ENCODE measurements at regions not wholly inside any gene's neighbourhood (a gene's known extent, or its start where the extent isn't known, plus 50 kb on each side); places are given as distances from the start of the nearest gene placed in this dataset.

DNA sequence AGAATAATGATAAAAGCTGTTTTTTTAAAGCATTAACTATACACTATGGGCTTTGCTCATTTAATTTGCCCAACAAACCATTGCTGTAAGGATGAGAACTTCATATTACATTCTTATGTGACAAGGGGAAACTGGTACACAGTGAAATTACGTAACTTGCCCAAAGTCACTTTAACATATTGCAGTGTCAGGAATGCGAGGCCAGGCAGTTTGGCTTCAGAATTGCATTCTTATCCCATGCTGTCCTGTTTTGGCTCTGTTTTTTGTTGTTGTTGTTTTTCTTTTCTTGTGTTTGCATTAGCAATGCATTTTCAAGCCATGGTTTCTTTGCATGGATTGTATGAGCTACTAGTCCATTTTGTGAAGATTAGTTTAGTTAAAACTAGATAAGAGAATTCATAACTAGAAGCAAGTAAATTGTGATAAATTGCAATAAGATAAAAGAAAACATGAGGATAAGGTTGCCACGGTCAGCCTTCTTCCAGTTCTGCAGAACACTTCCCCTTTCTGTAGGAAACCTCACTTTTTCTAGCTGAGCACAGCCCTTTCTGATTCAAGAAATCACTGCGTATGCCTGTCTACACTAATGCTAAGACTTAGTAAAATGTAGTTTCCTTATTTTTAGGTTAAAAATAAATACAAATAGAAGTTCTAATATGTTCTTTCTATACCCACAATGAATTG is 221.3 kb upstream of the KCNJ16 start:
- DNase-seq = peak; percentile 20

DNA sequence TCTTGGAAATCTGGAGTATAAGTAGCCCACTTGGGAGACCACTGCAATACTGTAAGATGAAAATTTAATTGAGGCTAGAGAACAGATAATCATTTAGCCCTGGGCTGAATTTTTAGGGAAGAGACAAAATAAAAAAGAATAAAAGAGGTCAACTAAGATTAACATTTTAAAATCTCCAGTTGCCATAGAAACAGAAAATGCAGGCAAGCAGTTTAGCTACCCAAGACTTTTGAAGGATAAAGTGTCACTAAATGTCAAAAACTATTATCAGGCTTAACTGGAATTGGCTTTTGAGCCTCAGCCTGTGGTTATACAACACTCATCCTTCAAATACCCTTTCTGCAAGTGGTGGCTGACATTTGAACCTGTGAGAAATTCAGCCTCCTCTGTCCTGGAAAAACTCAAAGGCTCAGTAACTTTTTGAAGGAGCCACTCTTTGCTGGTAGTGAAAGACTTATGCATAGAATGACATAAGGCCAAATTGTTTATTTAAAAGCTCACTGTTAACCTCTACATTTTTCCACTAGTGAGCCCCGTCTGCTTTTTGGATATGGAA is 220.7 kb upstream of the KCNJ16 start:
- DNase-seq = no peak

DNA sequence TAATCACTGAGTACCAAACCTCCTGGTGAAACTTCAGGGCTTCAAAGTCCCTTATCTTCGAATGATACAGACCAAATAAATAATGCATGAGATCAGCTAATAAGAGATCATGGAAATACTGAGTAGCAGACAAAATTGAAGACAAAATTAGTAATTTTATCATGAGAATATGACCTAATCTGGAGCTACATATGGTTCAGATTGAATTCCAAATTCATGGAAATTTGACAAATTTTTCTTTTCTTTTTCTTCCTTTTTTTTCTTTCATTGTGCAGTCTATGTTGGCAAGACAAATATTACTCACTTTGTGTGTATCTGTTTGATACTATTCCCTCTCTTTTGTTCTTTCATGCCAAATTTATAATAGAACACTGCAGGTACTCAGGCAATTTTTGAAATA is 218.1 kb upstream of the KCNJ16 start:
- no peak for DNase-seq

DNA sequence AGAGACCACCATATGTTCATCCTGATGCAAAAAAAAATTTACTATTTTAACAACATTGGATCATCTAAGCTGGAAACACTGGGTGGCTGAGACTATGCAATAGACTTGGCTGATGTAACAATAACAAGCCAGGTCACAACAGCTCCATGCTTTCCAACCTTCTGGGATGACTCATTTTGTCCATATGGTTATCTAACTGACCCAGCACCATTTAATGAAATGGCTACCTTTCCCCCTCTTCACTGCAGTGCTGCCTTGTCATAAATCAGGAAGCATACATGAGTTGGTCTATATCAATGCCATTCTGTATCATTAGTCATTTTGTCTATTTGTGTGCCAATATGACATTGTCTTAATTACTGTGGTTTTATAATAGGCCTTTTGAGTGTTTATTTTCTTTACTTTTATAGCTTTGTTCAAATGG is 217.6 kb upstream of the KCNJ16 start:
- DNase-seq = peak; percentile 85

GRCh38 chr17:69858460-69858859 is 216.6 kb upstream of the KCNJ16 start:
- no peak for DNase-seq

DNA sequence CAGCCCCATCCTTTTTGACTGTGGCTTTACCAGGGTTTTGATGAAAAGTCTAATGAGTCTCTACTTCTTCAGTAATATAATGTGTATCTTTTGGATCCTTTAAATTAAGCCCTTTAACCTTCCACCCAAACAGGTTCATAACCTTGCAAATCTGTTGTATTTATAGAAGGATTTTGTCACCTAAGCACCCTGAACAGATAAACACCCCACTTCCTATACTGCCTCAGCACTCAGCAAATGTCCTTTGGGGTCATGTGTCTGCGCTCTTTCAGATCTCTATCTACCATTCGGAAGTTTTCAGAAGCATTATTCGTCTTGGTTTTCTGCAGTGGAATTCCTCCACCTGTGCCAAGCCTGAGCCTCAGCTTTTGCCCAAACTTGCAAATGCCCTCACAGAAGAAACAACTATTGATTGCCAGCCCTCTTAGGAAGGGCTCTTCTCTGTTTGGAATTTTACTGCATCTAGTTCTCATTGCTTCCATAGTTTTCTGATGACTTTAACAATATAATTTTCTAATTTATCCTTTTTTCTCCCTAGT is 214.8 kb upstream of the KCNJ16 start:
- DNase-seq = no peak

- peak; percentile 15 for DNase-seq
Observed at GRCh38 chr17:69864462-69864861, 210.6 kb upstream of the KCNJ16 start.

DNA sequence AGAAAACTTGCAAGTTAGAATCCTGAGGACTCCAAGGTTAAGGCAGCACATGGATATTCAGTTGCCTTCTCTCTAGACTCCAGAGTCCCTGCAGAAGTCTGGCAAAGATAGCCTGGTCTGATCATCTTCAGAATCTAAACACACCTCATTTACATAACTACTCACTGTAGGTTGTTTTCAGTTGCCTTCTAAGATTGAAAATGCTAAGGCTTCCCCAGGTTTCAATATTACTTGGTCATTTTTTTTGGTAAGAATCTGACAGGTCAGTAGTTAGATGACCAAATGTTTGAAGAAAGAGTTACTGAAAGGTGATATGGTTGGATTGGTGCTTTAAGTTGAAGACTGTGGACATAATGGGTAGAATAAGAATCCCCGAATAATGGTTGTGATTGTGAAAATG is 205.4 kb upstream of the KCNJ16 start:
- DNase-seq = no peak

- peak; percentile 74 for DNase-seq
Observed at GRCh38 chr17:69870091-69870530, 204.9 kb upstream of the KCNJ16 start.

- peak; percentile 96 for DNase-seq
Observed at GRCh38 chr17:69870751-69871199, 204.2 kb upstream of the KCNJ16 start.

DNA sequence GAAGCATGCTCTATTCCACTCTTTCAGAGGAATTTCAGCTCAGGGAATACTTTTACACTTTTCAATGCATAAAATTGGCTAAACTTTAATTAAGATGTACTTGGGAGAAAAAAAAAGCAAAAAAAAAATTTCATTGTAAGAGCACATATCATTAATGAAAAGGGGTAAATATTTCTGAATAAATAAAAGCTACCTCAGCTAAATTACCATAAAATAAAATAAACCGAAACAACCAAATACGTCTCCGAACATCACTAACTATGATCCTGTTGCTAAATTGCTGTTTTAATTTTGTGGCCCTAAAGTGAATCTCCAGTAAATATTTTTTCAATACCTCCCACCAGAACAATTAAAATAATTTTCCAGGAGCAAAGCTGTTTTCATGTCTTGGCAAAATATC is 203.7 kb upstream of the KCNJ16 start:
- DNase-seq = no peak

GRCh38 chr17:69872675-69873262 is 202.3 kb upstream of the KCNJ16 start:
- DNase-seq = no peak

GRCh38 chr17:69874175-69874670 is 200.8 kb upstream of the KCNJ16 start:
- peak; percentile 87 for DNase-seq

DNA sequence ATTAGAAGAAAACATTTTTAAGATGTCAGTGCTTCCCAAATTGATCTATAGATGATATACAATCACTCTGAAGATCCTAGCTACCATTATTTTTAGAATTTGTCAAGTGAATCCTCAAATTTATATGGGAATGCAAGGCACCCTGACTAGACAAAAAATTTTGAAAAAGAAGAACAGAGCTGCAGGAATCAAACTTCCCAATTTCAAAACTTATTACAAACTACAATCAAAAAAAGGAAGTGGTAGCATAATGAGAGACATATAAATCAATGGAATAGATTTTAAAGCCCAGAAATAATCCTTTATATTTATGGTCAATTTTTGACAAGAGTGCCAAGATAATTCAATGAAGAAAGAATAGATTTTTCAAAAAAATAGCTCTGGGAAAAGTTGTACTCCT is 198.3 kb upstream of the KCNJ16 start:
- no peak for DNase-seq

- DNase-seq = peak; percentile 48
Observed at GRCh38 chr17:69878661-69879060, 196.4 kb upstream of the KCNJ16 start.

DNA sequence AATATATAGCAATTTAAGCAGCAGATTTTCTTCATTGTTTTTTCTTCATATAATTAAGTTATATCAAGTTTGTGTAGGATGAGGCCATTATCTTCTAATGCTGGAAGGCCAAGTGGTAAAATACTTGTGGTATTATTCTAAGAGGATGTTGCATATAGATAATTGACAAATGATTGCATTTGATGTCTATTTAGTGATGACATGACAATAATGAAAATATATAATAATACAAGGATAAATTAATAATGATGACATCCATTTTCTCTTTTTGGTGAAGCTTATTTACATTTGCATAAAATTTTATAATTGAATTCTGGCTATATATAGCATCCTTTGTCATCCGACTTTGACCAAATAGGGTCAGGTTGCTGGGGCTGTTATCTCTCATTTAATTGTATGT is 195.4 kb upstream of the KCNJ16 start:
- DNase-seq = no peak

DNA sequence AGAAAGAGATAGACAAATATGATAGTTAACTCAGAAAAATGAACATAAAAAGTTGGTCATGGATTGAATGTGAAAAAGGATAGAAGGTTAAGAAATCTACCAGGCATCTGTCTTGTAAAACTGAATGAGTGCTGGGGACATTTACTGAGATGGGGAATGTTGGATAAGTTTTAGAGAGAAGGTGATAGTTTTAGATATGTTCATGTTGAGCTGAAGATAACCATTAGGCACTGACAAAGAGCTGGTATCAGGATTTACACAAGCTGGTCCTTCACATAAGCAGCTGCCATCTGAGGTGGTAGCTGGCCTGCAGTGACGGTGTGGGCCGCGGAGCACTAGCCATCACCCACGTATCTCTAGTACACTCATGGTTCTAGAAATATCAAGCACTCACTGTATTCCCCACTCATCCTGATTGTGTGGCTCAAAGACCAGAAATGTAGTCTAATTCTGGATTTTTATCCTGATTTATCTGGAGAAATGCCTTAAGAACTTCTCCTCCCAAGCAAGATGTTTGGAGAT is 194.4 kb upstream of the KCNJ16 start:
- no peak for DNase-seq

GRCh38 chr17:69882281-69882680 is 192.7 kb upstream of the KCNJ16 start:
- no peak for DNase-seq

DNA sequence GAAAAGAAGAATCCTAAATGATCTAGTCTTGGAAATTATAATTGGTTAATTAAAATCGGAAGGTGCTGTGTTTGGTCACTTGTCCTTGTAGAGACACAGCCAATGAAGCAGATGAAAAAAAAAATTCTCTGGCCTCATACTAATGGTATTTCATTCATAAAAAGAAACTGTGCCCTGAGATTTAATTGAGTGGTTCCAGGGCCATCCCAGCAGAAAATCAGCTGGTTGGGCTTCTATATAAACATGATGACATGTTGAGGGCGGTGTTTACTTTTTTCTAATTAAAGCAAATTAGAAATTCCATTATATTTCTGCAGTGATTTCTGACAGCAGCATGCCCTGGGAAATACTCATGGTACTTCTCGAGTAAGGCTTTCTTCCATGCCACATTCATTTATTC is 191.9 kb upstream of the KCNJ16 start:
- DNase-seq = no peak

DNA sequence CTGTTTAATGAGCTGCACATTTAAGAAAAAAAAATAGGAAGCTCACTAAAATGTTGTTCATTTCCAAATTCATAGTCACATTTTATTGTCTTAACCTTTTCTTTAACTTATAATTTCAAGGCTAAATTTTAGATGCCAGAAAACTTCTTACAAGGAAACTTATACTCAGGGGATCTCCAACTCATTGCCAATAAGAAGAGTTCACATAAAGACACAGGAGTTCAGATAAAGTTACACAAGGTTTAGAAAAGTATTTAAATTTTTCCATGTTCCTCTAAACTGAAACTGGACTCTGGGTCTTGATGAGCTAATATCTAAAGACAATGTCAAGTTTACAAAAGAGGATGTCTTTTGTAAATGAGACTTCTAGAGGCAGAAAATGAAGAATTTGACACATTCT is 190.7 kb upstream of the KCNJ16 start:
- DNase-seq = no peak

DNA sequence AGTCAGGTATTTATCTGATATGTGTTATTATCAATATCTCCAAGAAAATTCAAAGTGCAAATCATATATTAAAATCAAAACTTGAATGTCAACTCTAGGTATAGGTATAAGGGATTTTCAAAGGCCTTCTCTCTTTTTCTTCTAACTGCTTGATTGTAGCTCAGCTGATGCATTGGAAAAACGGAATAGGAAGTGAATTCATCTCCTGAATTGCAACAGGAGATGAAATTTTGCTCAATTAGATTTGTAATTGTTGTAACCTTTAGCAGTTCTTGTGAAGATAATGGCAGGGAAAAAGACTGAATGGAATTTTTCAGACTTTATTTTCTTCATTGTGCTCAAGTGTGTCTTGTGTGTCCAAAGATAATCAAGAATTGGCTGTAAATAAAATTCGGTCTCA is 190.2 kb upstream of the KCNJ16 start:
- no peak for DNase-seq

DNA sequence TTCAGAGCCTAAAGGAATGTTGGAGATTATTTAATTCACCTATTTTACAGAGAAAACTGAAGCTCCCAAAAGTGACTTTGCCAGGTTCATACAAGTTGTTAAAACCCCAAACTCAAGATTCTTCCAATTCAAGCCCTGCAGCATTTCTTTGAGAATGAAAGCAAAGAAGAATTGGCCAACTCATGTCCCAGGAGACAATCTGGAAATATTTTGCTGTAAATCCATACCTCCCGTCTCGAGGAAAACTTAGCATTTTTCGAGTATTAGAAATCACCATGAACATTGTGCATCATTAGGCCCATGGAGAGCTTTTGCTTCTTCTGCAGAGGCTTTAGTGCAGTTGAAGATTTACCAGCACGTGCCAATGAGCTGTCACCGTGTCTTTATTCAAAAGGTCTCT is 176.4 kb upstream of the KCNJ16 start:
- DNase-seq = peak; percentile 70

DNA sequence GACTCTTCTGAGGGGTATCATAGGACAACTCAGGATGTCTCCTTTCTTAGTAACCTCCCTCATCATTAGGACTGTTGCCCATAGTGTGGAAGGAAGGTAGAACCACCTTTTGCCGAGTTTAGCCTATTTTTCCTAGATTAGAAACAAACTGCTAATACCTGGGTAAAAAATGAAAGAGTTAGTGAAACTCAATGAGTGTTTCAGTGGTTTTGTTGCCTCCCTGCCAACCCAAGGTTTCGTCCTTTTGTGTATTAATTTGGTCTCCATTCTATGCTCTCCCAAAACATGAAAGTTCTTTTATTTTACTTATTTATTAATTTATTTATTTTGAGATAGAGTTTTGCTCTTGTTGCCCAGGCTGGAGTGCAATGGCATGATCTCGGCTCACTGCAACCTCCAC is 174.9 kb upstream of the KCNJ16 start:
- no peak for DNase-seq

GRCh38 chr17:69900829-69901228 is 174.2 kb upstream of the KCNJ16 start:
- no peak for DNase-seq

All from fibroblast of skin of abdomen (primary cell).